Activated CD4-positive, alpha-beta T cell treated with anti-CD3 and anti-CD28 coated beads, Interleukin-2, amount 50 U/mL, for 48 hours (primary cell): ENCODE measurements at regions not wholly inside any gene's neighbourhood (a gene's known extent, or its start where the extent isn't known, plus 50 kb on each side); places are given as distances from the start of the nearest gene placed in this dataset.
"Not testable (repeated sequence)": the region's sequence is repeated elsewhere in the genome, so short reads cannot be mapped to it uniquely, and the experiment has no call there.

ENCODE experiments used
- DNase-seq, 2 experiments: peaks; one replicate each; pipeline ENCODE4 v3.0.0-alpha.2; 2020

DNA sequence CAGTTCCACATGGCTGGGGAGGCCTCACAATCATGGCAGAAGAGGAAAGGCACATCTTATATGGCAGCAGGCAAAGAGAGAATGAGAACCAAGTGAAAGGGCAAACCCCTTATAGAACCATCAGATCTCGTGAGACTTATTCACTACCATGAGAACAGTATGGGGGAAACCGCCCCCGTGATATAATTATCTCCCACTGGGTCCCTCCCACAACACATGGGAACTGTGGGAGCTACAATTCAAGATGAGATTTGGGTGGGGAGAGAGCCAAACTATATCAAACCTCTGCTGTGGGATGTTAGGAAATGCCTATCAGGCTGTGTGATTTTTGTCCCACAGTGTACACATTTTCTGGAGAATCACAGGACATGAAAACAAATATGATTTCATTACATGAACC is 415.8 kb downstream of the TSHZ3 start:
- DNase-seq, result not testable (repeated sequence)

DNA sequence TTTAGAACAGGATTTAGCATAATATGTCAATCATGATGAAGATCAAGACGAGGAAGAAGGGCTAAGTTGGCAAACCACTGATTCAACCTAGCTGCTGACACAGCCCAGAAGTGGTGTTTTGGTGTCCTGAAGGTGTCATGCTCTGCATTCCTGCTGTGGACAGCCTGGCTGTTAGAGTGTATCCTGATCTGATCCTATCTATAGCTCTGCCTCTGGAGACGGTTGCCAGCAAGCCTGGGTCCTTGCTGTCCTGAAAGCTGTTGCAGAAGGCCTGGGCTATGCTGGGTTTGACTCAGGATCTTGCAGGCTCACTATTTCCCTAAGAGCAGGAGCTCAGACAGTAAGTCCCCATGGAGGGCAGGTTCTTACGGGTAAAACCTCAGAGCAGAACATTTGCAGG is 416.4 kb downstream of the TSHZ3 start:
- no peak for DNase-seq

DNA sequence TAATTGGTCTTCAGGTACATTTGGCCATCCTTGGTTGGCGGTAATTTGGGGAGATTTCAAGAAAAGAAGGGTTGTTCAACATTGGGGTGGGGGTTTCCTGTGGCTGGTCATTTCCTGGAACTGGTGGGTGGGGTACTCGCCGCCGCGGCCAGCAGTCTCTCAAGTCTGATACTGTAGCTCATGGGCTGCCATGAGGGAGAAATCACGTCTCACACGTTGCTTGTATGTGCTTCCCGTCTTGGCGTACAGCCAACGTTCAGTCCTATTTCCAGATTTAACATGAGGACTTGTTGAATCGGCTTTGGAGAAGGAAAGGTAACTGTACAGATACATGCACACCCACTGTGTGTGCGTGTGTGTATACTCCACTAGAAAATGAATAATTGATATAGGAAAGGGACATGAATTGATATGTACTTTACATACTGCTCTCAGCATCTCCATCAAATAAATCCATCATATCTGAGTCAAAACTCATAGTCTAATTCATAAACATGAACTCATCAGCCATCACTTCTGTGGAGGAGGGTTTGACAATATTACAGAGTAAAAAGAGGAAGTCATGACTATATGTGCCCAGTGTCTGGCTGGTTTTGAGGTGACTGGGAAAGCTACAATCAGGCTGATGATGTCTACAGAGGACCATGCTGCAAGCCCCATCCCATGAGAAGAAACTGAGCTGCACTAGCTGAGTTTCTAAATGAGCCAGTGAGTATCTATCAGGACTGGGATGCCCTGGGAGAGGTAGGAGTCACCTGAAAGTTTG is 418.1 kb downstream of the TSHZ3 start:
- no peak for DNase-seq

DNA sequence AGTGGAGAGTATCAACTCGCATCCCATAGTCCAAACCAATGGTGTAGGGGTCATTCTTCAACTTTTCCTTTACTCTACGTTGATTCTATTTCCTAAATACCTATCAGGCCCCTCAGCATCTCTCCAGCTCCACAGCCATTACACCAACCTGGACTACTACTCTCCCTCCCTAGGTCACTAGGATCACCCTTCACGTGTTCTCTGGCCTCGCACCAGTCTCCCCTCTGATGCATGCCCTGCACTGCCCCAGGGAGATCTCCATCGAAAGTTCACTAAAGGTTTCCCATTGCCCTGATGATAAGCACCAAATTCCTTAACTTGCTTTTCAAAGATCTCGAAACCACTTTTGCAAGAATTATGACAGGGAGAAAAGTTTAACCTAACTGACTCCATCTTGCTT is 421.5 kb downstream of the TSHZ3 start:
- no peak for DNase-seq

DNA sequence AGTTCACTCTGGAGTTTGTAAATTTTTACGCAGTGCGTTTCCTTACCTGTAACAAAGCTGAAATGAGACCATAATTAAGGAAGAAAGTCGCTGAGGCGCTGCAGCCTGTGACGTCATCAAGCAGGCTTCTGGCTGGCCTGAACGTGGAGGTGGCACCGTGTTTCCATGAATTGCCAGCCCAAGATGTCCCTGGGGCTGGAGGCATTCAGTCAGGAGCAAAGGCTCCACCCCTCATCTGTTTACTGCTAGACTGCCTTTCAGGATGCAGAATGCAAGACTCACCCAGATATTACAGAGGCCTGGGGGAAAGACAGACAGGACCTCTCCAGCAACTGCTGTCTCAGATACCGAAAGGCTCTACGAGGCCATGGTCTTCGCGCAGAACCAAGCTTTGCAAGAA is 424.6 kb downstream of the TSHZ3 start:
- no peak for DNase-seq

DNA sequence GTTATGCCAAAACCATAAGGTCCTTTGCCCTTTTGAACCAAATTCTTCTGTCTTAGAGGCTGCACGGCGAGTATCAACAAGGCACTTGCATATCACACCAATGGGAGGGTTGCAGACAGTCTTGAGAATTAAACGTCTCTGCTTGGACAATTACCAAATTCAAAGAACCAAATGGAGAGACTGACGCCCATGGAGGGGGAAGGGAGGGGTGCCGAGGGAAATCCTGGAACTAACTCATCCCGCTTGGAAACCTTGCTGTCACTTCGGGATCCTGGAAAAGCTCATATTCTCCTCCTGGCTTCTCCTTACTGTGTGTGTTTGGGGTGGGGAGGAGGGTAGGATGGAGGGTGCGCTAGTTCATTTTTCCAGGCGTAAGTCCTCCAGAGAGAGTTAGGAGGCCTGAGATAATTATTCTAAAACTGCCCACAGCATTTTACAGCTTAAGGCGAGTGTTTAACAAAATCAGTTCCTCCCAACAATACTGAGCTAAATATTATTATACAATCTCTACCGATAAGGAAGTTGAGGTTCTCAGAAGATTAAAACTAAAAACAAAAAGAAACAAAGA is 425.1 kb downstream of the TSHZ3 start:
- no peak for DNase-seq

DNA sequence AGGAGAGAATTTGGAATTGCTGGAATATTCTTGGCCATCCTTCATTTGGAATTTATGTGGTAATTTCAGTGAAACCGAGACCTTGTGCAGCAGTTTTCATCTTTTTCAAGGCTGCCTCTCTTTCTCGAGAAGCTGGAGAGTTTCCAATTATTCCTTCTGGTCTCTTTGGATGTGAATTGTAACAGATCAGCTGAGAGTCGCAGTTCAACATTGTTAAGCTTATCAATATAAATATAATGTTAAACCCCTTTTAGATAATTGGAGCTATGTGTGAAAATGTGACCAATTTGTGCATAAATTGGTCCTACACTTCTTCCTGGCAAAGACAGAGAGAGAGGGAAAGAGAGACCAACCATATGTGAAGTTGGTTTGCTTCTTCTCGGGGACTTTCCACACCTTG is 425.6 kb downstream of the TSHZ3 start:
- no peak for DNase-seq

DNA sequence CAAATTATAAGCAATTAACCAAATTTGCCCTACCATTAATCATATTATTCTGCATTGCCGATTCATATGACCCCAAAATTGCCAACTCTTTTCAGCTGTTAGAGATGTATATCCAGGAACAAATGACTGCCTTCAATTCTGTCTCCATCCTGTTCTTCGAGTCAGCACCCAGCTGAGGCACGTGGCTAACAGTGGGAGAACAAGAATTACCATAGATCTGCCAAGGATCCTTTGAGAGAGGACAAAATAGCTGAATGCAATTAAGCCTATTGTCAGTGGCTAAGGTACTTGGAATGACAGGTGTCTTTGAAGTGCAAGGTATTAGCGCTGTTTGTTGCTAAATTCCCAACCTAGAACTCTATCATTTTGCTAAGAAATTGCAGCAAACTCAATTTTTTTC is 426.1 kb downstream of the TSHZ3 start:
- no peak for DNase-seq

DNA sequence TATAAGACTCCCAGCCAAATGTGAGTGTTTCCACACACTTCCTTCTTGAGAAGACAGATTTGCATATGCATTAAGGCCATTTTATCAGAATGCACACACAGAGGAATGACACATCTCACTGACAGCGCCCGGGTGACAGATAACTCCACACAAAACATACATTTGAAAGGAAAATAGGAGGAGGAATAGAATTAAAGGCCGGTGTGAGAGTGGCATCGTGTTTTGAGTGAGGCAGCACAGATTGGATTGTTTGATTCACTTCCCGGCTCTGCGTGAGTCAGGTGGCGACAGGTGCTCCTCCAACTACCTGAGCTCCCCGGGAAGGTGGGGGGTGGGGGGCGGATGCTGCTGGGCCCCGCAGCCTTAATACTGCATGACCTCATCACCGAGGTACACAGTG is 429.0 kb downstream of the TSHZ3 start:
- no peak for DNase-seq

DNA sequence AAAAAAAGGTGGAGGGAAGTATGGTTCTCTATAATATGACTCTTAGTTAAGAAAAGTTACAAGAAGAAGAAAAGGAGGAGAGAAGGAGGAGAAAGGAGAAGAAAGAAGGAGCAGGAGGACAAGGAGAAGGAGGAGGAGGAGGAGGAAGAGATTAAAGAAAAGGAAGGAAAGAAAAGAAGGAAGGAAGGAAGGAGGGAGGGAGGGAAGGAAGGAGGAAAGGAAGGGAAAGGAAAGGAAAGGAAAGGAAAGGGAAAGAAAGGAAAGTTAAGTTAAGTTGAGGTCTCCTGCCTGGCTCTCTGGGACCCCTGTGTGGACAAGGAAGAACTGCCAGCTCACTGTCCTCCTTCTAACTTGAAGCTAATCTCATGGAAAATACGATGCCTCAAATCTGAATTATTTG is 429.5 kb downstream of the TSHZ3 start:
- DNase-seq, result no peak

DNA sequence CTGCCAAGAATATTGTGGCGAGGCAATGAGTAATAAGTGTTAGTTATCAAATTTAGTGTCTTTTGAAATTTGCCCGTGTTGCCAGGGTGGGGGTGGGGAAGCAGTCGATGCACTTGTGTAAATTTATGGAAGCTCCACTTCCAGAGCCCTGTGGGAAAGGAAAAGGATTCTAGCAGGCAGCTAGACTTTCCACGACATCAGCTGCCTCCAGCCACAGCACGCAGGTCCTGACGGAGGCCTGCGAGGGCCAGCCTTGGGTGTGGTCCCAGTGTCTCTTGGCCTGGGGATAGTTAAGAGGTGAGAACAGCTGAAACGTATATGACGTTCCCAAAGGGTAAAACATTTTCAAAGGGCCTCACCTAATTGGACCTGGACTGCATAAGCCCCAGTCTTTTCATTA is 433.0 kb downstream of the TSHZ3 start:
- DNase-seq, result no peak

DNA sequence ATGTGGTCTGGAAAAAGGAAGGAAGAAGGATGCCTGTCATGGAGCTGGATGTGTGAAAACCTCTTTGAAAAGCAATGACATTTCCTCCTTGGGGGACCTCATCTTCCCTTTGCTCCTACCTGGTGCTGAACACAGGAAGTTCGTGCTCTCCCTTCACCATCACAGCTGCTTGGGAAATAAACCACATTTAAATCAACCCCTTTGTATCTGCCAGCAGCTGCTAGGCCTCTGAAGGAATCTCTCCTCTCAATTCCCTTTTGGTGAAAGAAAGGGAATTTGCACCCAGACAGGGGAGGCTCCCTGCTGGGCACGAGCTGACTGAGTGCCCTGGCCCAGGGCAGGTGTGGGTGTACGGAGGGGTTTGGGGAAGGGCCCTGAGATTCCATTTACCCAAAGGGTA is 437.7 kb downstream of the TSHZ3 start:
- no peak for DNase-seq

DNA sequence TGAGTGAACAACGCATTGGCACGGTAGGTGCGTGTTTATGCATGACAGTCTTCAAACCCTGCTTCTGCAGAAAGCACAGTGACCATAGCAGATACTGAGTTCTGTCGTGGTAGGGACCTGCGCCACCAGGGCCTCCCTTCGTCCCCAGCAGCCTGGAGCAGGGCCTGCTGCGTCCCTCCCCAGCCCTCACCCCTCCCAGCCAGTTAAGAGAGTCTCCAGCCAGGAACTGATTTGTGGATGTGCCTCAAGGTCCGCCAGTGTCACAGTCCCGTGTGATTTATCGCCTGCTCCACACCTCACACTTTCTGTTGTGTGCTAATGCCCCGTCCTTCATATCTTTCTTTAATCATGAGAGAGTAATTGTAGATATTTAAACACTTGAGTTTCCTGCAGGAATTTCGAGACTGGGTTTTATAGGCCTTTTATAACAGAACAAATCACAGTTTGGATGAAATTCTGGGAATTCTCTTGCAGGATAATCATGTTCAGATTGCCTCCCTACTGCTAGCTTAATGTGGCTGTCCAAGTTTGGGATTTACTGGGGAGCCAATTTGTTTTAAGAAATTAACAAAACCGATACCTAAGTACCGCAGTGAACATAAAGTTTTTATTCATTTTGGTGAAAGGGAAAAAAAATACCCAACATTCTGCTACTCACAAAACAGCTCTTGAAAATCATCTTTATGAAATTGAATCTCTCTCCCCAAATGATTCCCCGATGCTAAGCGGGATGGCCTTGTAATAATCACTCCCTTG is 438.6 kb downstream of the TSHZ3 start:
- DNase-seq, result no peak

DNA sequence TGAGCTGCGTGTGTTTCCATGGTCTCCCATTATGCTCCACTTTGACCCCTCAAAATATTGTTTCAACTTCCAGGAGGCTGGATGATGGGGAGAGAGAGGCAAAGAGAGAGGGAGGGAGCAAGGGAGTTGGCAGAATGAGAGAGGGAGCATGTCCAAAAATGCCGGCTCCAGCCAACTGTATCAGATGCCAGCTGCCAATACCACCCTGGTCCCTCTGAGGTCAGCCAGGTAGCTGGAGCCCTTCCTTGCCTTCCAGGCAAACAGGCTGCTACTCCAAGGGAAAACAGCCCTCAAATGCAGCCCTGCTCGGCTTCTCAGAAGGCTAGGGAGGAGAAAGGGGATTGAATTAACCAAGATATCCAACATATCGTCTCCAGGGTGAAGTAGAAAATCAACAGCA is 440.0 kb downstream of the TSHZ3 start:
- no peak for DNase-seq

DNA sequence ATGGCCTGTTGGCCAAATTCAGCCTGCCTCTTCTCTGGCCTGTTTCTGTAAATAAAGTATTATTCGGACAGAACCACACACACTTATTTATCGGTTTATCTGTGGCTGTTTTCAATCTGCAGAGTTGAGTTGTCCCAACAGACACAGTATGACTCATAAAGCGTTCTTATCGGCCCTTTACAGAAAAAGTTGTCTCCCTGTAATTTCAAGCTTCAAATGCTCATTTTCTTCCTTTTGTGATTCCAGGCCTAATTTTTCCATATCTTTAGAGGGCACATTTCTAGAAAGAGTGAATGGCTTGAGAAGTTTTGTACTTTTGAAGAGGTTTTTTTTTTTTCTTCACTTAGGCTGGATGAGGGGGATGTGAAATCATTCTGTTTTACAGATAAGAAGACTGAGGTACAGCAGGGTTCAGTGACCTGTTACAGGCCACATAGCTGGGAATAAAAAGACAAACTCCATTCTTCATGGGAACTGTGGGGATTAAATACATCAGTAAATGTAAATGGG is 440.9 kb downstream of the TSHZ3 start:
- no peak for DNase-seq

DNA sequence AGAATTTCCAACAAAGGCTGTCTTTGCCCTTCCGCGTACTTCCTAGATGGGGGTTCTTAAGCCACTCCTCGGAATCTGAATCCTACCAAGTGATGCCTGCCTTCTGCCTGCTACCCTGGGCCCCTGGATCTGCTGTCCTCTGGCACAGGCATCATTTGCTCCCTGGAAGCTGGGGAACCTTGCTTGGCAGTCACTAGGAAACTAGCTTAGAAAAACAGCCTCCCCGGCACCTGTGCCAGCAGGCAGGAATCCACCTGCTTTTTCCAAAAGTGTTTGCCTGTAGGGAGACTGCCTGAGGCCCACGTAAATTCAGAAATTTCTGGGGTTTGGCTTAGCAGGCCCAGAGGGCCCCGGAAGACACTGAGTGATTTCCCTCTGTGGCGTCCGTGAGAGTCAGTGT is 442.4 kb downstream of the TSHZ3 start:
- DNase-seq, result no peak

DNA sequence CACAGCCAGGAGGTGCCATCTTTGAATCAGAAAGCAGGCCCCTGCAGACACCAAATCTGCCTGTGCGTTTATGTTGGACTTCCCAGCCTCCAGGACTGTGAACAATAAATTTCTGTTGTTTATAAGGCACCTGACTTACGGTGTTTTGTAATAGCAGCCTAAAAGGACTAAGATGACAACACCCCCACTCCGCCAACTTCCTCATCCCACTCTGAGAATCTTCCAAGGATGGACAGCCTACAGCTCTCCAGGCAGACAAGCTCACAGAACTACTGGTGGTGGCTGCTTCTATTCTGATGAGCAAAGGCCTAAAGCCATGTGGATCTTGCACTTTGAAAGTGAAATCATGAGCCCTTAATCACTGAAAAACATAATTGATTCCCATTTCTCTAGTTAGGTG is 449.2 kb downstream of the TSHZ3 start:
- no peak for DNase-seq

DNA sequence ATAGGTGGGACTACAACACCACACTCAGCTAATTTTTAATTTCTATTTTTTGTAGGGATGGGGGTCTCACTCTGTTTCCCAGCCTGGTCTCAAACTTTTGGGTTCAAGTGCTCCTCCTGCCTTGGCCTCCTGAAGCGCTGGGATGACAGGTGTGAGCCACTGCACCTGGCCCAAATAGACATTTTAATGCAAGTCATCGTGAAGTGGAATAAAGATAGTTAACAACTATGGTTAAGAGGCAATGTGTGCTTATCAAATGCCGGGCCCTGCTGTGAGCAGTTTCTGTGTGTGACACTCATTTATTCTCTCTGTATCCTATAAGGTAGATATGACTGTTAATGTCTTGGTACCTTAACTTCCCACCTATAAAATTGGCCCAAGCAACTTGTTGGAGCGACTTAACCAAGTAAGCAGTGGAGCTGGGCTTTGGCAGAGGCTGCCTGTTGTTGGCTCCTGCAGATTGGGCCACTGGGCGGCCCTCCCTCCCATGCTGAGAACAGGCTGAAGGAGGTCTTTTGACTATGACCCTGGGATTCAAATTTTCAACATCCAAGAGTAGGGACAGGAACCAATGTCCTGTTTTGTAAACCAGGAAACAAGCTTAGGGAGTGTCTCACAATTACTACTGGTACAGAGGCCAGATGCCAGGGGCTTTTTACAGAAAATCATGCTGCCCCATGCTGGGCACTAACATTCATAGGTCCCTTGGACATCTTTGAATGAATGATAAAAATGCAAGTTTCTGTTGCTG is 450.7 kb downstream of the TSHZ3 start:
- DNase-seq, result no peak

DNA sequence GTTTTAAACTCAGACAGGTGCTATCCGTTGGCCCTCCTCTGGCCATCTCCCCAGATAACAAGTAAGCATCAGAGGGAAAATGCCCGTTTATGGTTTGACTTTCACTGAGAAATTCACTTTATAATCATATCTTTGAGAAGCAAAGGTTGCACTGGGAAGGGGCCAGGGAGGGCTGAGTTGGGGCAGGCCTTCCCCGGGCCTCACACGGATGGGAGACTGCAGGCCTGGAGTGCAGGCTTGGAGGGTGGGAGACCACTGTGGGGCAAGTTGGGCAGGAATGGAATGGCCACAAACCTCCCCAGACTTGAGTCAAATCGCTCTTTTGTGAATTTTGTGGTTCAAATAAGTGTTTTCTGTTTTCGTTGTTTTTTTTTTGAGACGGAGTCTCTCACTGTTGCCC is 451.7 kb downstream of the TSHZ3 start:
- no peak for DNase-seq

DNA sequence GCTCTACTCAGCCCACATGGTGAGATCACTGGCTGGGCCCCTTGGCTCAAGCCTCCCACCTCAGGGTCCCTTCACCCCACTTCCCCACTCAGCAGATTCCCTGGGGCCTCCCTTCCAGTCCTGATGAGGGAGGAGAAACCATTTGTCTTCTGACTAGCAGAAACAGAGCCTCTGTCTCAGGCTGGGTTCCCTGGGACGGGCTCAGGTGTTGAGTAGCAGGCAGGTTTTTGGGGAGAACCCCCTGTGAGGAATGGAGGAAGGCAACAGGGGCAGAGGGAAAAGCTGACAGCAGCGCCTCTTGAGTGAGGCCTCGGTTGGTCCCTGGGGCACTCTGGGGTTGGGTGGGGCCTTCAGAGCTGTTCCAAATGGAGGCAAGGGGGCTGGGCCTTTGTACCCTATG is 452.2 kb downstream of the TSHZ3 start:
- DNase-seq, result no peak

DNA sequence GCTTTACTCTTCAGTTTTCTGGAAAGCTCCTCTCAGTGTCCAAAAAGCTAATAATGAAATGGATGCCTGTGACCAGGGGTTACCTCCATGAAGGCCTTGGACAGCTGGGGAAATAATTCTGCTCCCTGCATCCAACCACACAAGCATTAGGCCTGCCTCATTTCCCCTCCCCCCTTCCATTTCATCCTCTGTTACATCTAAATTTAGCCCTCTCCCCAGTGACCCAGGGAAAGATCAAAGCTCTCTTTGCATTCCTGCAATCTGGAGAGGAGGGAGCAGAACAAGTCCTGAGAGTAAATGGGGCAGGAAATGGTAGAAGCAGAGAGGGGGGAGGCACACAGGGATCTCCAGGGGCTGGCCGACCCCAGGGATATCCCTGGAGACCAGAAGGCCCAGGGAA is 452.7 kb downstream of the TSHZ3 start:
- DNase-seq, result no peak

DNA sequence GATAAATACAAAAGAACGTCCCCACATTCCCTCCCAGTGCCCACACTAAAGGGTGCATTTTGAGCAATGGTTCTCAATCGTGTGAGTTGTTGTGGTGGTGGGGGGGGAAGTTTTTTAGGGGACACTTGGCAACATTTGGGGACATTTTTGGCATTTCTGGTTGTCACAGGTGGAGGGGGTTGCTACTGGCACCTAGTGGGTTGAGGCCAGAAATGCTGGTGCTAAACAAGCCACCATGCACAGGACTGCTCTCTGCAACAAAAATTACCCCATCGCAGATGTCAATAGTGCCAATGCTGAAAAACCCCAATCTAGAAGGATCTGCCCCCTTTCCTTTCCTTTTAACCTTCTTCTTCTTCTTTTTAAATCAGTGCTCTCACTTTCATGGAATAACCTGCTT is 453.3 kb downstream of the TSHZ3 start:
- no peak for DNase-seq

DNA sequence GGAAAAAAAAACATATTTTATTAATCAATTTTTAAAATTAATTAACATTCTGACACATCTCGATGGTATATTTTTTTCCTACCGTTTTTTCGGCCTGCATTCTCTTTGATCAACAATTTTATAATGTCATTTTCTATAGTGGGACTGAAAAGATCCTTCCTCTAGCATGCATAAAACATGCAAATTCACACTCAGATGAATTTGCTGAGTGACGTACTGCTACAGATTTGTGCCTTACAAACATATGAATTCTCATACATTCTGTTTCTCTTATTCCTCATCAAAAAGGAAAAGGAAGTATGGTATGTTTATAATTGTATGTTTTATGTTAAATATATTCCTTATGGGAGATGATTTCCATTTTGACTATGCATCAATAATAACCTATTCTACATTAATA is 458.2 kb downstream of the TSHZ3 start:
- DNase-seq, result no peak
